ENCODE measurements at regions not wholly inside any gene's neighbourhood (a gene's known extent, or its start where the extent isn't known, plus 50 kb on each side); places are given as distances from the start of the nearest gene placed in this dataset.

DNA sequence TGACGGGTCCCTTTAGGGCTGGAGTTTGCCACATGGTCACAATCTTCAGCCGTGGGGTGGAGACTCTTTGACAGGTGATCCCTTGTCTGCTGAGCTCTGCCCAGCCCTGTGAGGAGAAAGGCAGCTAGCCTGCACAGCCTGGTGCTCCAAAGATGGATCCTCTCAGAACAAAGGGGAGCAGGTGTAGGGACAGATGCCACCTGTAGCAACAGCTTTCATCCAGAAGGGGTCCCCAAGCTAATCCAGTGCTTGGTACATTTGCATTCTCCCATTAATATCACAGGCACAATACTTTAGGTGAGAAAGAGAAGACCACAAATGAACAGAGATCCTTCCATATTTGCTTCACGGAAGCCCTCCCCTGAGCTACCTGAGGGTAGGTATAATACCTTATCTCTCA is 93.2 kb downstream of the CCDC185 start:
- Mint-ChIP-seq H3K4me1 (ENCODE audit: low read depth) (no peaks in the 10 kb centered on the region), H3K36me3 (ENCODE audit: low read depth) (no peaks in the 10 kb centered on the region), H3K27ac (ENCODE audit: unreplicated experiment) (no peak overlapping the region), H3K27me3 (ENCODE audit: low read depth) (peaks cover 67% of the 10 kb centered on the region), H3K9me3 (ENCODE audit: low read depth) (peaks cover 3% of the 10 kb centered on the region), H3K4me3 (ENCODE audit: unreplicated experiment) (no peak overlapping the region)
- DNase-seq (ENCODE audit: low spot score): no peak
- TF ChIP-seq, protein P1, sequence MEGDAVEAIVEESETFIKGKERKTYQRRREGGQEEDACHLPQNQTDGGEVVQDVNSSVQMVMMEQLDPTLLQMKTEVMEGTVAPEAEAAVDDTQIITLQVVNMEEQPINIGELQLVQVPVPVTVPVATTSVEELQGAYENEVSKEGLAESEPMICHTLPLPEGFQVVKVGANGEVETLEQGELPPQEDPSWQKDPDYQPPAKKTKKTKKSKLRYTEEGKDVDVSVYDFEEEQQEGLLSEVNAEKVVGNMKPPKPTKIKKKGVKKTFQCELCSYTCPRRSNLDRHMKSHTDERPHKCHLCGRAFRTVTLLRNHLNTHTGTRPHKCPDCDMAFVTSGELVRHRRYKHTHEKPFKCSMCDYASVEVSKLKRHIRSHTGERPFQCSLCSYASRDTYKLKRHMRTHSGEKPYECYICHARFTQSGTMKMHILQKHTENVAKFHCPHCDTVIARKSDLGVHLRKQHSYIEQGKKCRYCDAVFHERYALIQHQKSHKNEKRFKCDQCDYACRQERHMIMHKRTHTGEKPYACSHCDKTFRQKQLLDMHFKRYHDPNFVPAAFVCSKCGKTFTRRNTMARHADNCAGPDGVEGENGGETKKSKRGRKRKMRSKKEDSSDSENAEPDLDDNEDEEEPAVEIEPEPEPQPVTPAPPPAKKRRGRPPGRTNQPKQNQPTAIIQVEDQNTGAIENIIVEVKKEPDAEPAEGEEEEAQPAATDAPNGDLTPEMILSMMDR (IDR thresholded peaks at IDR 0.05): peak; percentile 10

DNA sequence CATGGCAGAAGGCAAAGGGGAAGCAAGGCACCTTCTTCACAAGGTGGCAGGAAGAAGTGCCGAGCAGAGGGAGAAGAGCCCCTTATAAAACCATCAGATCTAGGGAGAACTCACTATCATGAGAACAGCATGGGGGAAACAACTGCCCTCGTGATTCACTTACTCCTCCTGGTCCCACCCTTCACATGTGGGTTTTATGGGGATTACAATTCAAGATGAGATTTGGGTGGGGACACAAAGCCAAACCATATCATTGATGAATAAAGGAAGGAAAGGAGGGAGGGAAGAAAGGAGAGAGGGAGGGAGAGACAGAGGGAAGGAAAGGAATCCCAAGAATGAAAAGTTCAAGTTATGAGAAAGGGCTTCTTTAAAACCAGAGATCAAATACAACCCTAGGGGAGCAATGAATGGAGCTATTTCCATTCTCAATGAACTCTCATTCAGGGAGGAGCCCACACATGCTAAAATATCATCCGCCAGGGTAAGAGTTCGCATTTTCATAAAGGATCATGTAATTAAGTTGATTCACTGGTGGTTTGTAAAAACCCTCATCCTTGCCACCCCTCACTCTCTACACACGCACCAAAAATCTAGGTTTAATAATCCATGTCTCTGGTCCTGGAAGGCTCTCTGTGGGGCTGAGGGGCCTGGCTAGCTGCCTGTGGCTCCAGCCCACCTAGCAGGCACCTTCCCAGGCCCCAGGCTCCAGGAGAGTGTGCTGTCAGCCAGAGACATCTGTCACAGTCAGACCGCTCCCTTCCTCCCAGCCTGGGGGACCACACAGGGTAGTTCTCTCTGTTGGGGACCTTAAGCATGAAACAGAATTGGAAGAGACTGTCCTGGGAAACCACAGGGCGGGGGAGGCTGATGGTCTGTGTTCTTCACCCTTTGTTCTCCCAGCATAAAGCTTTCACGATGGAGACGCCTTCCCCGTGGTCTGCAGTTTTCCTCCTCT is 94.0 kb downstream of the CCDC185 start:
- DNase-seq (ENCODE audit: low spot score): no peak
- no peak overlapping the region for H3K27ac Mint-ChIP-seq (ENCODE audit: unreplicated experiment)
- TF ChIP-seq, protein P1 (IDR thresholded peaks at IDR 0.05): no peak

DNA sequence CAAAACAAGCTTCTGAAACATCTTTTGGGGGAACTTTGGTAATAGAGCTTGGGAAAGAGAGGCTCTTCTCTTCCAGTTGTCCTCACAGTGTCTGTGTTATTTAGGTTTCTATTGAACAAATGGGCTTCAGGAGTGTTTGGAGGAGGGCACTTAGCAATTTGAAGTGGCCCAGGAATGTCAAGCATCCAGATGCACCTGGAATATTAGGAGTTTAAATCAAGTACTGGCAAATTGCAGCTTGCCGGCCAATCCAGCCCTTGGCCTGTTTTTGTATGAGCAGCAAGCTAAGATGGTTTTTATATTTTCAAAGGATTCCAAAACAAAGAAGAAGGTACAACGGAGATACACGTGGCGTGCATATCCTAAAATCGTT is 94.7 kb downstream of the CCDC185 start:
- H3K4me3 Mint-ChIP-seq (ENCODE audit: unreplicated experiment): no peak overlapping the region
- no peaks in the 10 kb centered on the region for H3K4me1 Mint-ChIP-seq (ENCODE audit: low read depth)
- peaks cover 55% of the 10 kb centered on the region for H3K27me3 Mint-ChIP-seq (ENCODE audit: low read depth)
- no peaks in the 10 kb centered on the region for H3K36me3 Mint-ChIP-seq (ENCODE audit: low read depth)
- no peaks in the 10 kb centered on the region for H3K9me3 Mint-ChIP-seq (ENCODE audit: low read depth)
- TF ChIP-seq, protein P1 (IDR thresholded peaks at IDR 0.05): no peak
- no peak overlapping the region for H3K27ac Mint-ChIP-seq (ENCODE audit: unreplicated experiment)
- no peak for DNase-seq (ENCODE audit: low spot score)

More for the DNA sequence above, 94.0 kb downstream of the CCDC185 start:
- no peaks in the 10 kb centered on the region for H3K4me1 Mint-ChIP-seq (ENCODE audit: low read depth)
- no peaks in the 10 kb centered on the region for H3K9me3 Mint-ChIP-seq (ENCODE audit: low read depth)
- no peaks in the 10 kb centered on the region for H3K36me3 Mint-ChIP-seq (ENCODE audit: low read depth)
- no peak overlapping the region for H3K4me3 Mint-ChIP-seq (ENCODE audit: unreplicated experiment)
- peaks cover 61% of the 10 kb centered on the region for H3K27me3 Mint-ChIP-seq (ENCODE audit: low read depth)

DNA sequence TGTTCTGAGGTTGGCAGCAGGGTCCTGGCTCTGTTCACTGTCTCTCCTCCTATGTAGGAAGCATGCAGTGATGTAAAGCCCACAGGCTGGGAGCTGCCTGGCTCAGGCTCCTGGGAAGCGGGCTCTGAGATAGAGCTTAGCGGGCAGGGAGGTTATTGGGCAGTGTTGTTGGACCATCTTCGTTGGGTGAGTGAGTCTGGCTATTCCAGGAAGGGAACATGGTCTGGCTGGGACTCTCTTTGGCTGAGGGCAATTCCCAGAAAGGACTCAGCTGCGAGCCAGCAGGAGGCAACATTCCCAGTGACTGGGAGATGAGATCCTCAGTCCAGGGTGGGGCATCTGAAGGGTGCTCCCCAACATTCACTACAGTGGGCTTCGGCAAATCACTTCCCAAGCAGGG is 96.2 kb downstream of the CCDC185 start:
- Mint-ChIP-seq H3K27me3 (ENCODE audit: low read depth) (peaks cover 46% of the 10 kb centered on the region), H3K9me3 (ENCODE audit: low read depth) (no peaks in the 10 kb centered on the region), H3K36me3 (ENCODE audit: low read depth) (no peaks in the 10 kb centered on the region), H3K4me3 (ENCODE audit: unreplicated experiment) (no peak overlapping the region), H3K4me1 (ENCODE audit: low read depth) (no peaks in the 10 kb centered on the region), H3K27ac (ENCODE audit: unreplicated experiment) (no peak overlapping the region)
- DNase-seq (ENCODE audit: low spot score): no peak
- TF ChIP-seq, protein P1 (IDR thresholded peaks at IDR 0.05): no peak

GRCh38 chr1:223490256-223490655 is 97.0 kb downstream of the CCDC185 start:
- Mint-ChIP-seq H3K4me1 (ENCODE audit: low read depth) (no peaks in the 10 kb centered on the region), H3K27me3 (ENCODE audit: low read depth) (peaks cover 41% of the 10 kb centered on the region), H3K4me3 (ENCODE audit: unreplicated experiment) (no peak overlapping the region), H3K27ac (ENCODE audit: unreplicated experiment) (no peak overlapping the region), H3K9me3 (ENCODE audit: low read depth) (no peaks in the 10 kb centered on the region), H3K36me3 (ENCODE audit: low read depth) (no peaks in the 10 kb centered on the region)
- no peak for DNase-seq (ENCODE audit: low spot score)
- TF ChIP-seq, protein P1 (IDR thresholded peaks at IDR 0.05): no peak
